Subcutaneous abdominal adipose tissue (tissue), 5 donors: ENCODE measurements at regions not wholly inside any gene's neighbourhood (a gene's known extent, or its start where the extent isn't known, plus 50 kb on each side); places are given as distances from the start of the nearest gene placed in this dataset.
A peak's percentile ranks its signal among the peaks of the same experiment; 100 is the strongest.

Source experiments
- H3K27ac ChIP-seq: one replicate; pipeline ENCODE4 v1.7.0; 2013; ENCODE audit warnings: low read depth, mild to moderate bottlenecking, inconsistent platforms, low read length, moderate library complexity
- H3K27me3 ChIP-seq, 5 donors: one replicate each; pipeline ENCODE4 v1.7.0; 2013; ENCODE audit warnings: low read length in 5 of 5, inconsistent platforms in 1 of 5; ENCODE audit not compliant: control insufficient read depth in 5 of 5, insufficient read depth in 4 of 5
- H3K36me3 ChIP-seq, 5 donors: one replicate each; pipeline ENCODE4 v1.7.0; 2013; ENCODE audit warnings: low read length in 5 of 5; ENCODE audit not compliant: control insufficient read depth in 5 of 5, insufficient read depth in 5 of 5
- H3K4me1 ChIP-seq, 5 donors: one replicate each; pipeline ENCODE4 v1.7.0; 2013; ENCODE audit warnings: low read length in 5 of 5, mild to moderate bottlenecking in 3 of 5, moderate library complexity in 1 of 5; ENCODE audit not compliant: control insufficient read depth in 5 of 5, insufficient read depth in 5 of 5
- H3K4me3 ChIP-seq, 5 donors: one replicate each; pipeline ENCODE4 v1.7.0; 2013; ENCODE audit warnings: low read length in 5 of 5, low read depth in 1 of 5
- H3K9ac ChIP-seq, 5 donors: one replicate each; pipeline ENCODE4 v1.7.0; 2013; ENCODE audit warnings: low read length in 5 of 5, mild to moderate bottlenecking in 4 of 5, moderate library complexity in 3 of 5
- H3K9me3 ChIP-seq, 5 donors: one replicate each; pipeline ENCODE4 v1.7.0; 2013; ENCODE audit warnings: low read length in 5 of 5; ENCODE audit not compliant: control insufficient read depth in 5 of 5
- donor health status: healthy.
- donor health status: healthy.
- donor health status: healthy.
- donor health status: healthy.
- donor health status: healthy.

GRCh38 chr2:63785096-63785495 is 56.6 kb upstream of the UGP2 start:
- Histone ChIP-seq H3K9me3 (no peaks in the 10 kb centered on the region), H3K36me3 (no peaks in the 10 kb centered on the region), H3K4me1 (peaks cover 0 to 39% (median 12%) of the 10 kb centered on the region in 5 donors), H3K27ac (peak overlapping the region; percentile 77), H3K9ac (no peak overlapping the region), H3K27me3 (no peaks in the 10 kb centered on the region), H3K4me3 (no peak overlapping the region)

GRCh38 chr2:63786471-63786870 is 55.2 kb upstream of the UGP2 start:
- H3K4me1 ChIP-seq, result peaks cover 0 to 42% (median 11%) of the 10 kb centered on the region in 5 donors
- no peaks in the 10 kb centered on the region for H3K36me3 ChIP-seq
- peak overlapping the region in 1 of 5 donors; percentile 7 for H3K9ac ChIP-seq
- H3K9me3 ChIP-seq, result no peaks in the 10 kb centered on the region
- no peaks in the 10 kb centered on the region for H3K27me3 ChIP-seq
- H3K27ac ChIP-seq, result peak overlapping the region; percentile 77
- no peak overlapping the region for H3K4me3 ChIP-seq

DNA sequence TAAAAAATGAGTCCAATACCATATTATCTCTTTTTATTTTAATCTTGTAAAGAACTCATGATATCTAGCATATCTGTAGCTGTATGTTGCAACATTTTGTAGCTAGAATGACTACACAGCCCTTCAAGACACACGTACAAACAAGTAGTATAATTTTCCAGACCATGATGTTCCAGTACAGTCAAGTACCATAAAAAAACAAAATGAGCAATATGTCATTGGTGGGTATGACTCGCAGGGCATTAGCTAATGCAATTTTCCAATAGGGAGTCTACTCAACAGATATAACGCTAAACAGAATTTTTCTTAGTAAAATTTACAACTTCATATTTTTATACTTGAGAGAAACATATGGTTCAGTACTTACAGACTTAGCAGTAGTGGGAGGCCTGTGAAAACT is 53.6 kb upstream of the UGP2 start:
- Histone ChIP-seq H3K27me3 (no peaks in the 10 kb centered on the region), H3K9ac (peak overlapping the region in 1 of 5 donors; percentile 35), H3K4me1 (peaks cover 0 to 38% (median 11%) of the 10 kb centered on the region in 5 donors), H3K9me3 (no peaks in the 10 kb centered on the region), H3K4me3 (no peak overlapping the region), H3K36me3 (no peaks in the 10 kb centered on the region), H3K27ac (peak overlapping the region; percentile 45)

DNA sequence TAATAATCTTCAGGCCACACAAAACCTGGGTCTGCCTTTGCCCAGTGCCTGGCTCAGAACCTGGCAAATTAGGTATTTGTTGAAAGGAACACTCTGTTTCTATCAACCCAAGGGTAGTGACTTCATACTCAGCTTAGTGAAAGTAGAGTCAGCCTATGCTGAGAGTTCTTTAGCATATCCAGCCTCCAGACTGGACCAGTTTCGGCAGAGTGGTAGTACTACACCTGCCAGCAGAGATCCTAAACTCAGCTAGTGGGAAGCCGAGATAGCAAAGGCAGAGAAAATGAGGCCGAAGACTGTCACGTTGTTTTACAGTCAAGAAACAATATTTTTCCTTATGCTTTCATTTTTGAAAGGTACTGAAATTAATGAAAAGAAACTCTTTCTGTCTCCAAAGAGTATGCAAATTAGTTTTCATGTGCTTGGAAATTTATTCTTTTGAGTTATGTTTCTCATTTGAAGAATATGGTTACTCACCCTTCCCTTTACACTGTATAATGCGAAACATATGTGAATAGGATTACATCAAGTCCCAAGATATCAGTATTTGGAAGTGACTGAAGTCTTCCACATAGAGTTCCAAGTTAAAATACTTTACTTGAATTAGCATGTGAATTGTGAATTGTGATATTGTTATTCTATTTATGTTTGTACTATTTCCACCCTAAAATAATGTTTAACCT is 52.2 kb upstream of the UGP2 start:
- Histone ChIP-seq H3K27me3 (no peaks in the 10 kb centered on the region), H3K4me3 (no peak overlapping the region), H3K4me1 (peaks cover 0 to 35% (median 11%) of the 10 kb centered on the region in 5 donors), H3K36me3 (peaks cover 0 to 3% (median 0%) of the 10 kb centered on the region in 5 donors), H3K9ac (peak overlapping the region in 3 of 5 donors; percentile 7 to 60 (median 56)), H3K27ac (peak overlapping the region; percentile 81), H3K9me3 (no peaks in the 10 kb centered on the region)

DNA sequence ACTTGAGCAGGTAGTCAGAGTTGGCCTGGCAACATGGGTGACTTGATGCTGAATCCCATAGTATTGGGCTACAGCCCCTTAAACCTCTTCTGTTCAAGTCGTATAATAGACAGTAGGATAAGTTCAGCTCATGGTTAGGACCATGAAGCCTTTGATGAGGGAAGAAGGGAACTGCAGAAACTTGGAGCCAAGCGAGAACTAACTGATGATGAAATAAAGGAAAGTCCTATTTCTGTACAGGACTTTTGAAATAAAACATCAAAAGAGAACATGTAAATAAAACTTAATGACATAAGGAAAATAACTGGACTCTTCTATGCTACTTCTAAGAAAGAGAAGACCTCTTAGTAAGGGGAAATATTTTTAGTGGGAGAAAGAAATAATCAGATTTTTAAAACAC is 51.2 kb upstream of the UGP2 start:
- H3K9me3 ChIP-seq, result no peaks in the 10 kb centered on the region
- peaks cover 0 to 29% (median 11%) of the 10 kb centered on the region in 5 donors for H3K4me1 ChIP-seq

GRCh38 chr2:63790906-63791305 is 50.8 kb upstream of the UGP2 start:
- no peaks in the 10 kb centered on the region for H3K27me3 ChIP-seq
- H3K36me3 ChIP-seq, result peaks cover 0 to 4% (median 0%) of the 10 kb centered on the region in 5 donors
- H3K9ac ChIP-seq, result peak overlapping the region in 1 of 5 donors; percentile 37
- peak overlapping the region; percentile 81 for H3K27ac ChIP-seq
- H3K4me3 ChIP-seq, result no peak overlapping the region
- H3K9me3 ChIP-seq, result no peaks in the 10 kb centered on the region
- peaks cover 0 to 29% (median 11%) of the 10 kb centered on the region in 5 donors for H3K4me1 ChIP-seq

More for the DNA sequence above, 51.2 kb upstream of the UGP2 start:
- Histone ChIP-seq H3K36me3 (peaks cover 0 to 3% (median 0%) of the 10 kb centered on the region in 5 donors), H3K27ac (peak overlapping the region; percentile 81), H3K27me3 (no peaks in the 10 kb centered on the region), H3K4me3 (no peak overlapping the region), H3K9ac (peak overlapping the region in 1 of 5 donors; percentile 37)

- peak overlapping the region; percentile 81 for H3K27ac ChIP-seq
Observed at GRCh38 chr2:63791387-63791786, 50.3 kb upstream of the UGP2 start.

More at GRCh38 chr2:63791387-63791786, 50.3 kb upstream of the UGP2 start:
- H3K9me3 ChIP-seq, result no peaks in the 10 kb centered on the region
- no peaks in the 10 kb centered on the region for H3K27me3 ChIP-seq
- no peak overlapping the region for H3K4me3 ChIP-seq
- peaks cover 0 to 9% (median 2%) of the 10 kb centered on the region in 5 donors for H3K36me3 ChIP-seq
- peak overlapping the region in 1 of 5 donors; percentile 37 for H3K9ac ChIP-seq
- H3K4me1 ChIP-seq, result peaks cover 0 to 28% (median 10%) of the 10 kb centered on the region in 5 donors
